Iris pigment epithelial cell (primary cell): ENCODE measurements at regions not wholly inside any gene's neighbourhood (a gene's known extent, or its start where the extent isn't known, plus 50 kb on each side); places are given as distances from the start of the nearest gene placed in this dataset.
"Not testable (repeated sequence)": the region's sequence is repeated elsewhere in the genome, so short reads cannot be mapped to it uniquely, and the experiment has no call there.

Experiments
- DNase-seq: peaks from one replicate; pipeline ENCODE4 v3.0.0-alpha.2; 2011; ENCODE audit warnings: low read depth

GRCh38 chr9:11144746-11145145, 531.9 kb upstream of the PTPRD start:
- DNase-seq: no peak

- no peak for DNase-seq
Measured at GRCh38 chr9:11148189-11148588, 535.4 kb upstream of the PTPRD start.

- no peak for DNase-seq
Measured at GRCh38 chr9:11149065-11149464, 536.3 kb upstream of the PTPRD start.

DNA sequence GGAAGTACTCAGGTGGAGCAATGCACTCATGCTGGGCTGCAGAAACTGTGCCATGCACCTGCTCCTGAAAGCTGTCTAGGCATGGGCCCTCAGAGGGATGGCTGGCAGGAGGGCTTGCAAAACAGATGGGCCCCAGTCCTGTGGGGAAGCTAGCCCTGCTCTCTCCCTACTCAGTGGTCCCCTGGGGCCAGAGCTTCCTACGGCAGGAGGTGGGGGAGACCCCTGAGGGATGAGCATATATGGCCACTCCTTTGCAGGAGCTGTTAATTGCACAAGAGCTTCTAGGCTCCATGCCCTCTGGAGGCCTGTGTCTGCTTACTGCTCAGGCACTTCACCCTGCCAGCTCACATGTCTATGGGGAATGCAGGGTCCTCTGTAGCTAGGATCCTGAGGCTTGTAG, 545.3 kb upstream of the PTPRD start:
- DNase-seq: peak; percentile 1

DNA sequence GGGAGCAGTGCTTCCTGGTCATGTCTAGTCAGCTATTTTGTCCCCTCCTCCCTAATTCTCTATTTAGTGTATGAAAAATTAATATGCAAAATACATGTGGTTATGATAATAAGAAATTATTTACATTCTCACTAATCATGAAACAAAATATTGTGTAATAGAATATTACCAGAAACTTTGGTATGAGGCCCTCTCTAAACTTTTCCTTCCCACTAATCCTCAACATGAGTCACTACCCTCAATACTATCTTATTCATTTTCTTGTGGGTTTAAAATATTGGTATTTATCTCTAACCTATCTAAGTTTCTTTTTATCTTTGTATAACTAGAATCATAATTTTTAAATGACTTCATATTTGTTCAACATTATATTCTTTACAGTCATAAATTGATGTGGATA, 545.9 kb upstream of the PTPRD start:
- DNase-seq: peak; percentile 14

DNA sequence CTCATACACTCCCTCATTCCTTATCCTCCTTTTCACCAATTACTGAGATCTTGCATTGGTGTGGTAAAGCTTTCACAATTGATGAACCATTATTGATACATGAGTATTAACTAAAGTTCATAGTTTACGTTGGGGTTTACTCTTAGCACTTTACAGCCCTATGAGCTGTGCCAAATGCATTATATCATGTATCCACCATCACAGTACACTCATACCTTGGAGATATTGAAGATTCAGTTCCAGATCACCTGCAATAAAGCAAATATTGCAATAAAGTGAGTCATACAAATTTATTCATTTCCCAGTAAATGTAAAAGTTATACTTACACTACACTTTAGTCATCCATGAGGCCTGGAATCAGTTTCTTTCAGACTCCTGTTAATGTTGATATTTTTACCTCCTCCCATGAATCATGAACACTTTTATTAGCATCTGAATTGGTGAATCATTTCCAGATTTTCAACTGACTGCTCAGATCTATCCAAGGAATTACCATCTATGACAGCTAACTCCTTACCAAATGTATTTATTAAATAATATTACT, 546.6 kb upstream of the PTPRD start:
- no peak for DNase-seq

GRCh38 chr9:11163843-11164242, 551.0 kb upstream of the PTPRD start:
- DNase-seq: no peak

GRCh38 chr9:11182001-11182400, 569.2 kb upstream of the PTPRD start:
- peak; percentile 2 for DNase-seq

- DNase-seq: no peak
Measured at GRCh38 chr9:11190719-11191118, 577.9 kb upstream of the PTPRD start.

DNA sequence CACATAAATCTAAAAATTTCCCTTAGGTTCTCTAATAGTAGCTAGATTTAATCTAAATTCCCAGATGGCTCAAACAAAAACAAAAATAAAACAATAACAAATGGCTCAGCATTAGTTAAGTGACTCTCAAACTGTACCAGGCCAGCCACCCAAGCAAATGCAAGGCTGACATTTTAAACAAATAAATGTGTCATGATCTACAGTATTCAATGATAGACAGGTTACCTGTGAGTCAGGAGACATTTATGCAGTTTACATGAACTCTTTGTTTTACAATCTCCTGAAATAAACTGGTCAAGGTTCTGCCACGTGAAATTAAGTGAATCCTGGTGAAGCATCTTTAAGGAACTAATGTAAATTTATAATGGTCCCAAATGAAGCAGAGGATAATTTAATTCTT, 580.2 kb upstream of the PTPRD start:
- DNase-seq: no peak

GRCh38 chr9:11194246-11194645, 581.4 kb upstream of the PTPRD start:
- DNase-seq: no peak

DNA sequence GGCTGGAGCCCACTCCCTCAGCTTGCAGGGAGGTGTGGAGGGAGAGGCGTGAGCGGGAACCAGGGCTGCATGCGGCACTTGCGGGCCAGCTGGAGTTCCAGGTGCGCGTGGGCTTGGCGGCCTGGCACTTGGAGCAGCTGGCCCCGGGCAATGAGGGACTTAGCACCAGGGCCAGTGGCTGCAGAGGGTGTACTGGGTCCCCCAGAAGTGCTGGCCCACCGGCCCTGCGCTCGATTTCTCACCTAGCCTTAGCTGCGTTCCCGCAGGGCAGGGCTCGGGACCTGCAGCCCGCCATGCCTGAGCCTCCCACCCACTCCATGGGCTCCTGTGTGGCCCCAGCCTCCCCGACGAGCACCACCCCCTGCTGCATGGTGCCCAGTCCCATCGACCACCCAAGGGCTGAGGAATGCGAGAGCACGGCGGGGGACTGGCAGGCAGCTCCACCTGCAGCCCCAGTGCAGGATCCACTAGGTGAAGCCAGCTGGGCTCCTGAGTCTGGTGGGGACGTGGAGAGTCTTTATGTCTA, 584.1 kb upstream of the PTPRD start:
- not testable (repeated sequence) for DNase-seq

- no peak for DNase-seq
Measured at GRCh38 chr9:11199335-11199734, 586.5 kb upstream of the PTPRD start.

DNA sequence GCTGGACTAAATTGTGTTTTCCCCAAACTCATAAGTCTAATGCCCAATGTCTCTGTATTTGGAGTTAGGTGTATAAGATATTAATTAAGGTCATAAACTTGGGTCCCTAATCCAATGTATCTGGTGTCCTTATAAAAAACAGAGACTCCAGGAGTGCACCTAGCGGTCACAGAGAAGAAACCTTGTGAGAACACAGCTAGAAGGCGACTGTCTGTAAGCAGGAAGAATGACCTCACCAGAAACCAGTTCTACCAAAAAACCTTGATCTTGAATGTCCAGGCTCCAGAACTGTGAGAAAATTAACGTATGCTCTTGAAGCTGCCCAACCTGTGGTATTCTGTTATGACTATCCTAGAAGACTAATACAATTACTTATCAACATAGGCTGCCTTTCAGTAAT, 591.7 kb upstream of the PTPRD start:
- DNase-seq: no peak

DNA sequence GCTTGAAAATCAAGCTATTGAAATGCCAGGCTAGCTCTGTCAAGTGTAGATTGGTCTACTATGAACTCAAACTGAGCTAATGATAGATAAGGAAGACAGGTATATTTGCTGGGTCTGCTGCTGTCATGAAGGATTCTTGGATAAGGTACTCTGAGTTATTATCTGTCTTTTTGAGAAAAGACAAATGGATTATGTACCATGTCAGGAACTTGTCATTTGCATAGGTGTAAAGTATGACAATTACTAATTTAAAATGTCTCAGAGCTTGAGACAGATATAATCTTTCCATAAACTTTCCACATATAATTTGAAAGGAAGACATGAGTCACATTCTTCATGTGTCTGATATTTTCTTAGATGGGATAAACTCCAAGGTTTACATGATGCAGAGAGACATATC, 594.1 kb upstream of the PTPRD start:
- DNase-seq: no peak

DNA sequence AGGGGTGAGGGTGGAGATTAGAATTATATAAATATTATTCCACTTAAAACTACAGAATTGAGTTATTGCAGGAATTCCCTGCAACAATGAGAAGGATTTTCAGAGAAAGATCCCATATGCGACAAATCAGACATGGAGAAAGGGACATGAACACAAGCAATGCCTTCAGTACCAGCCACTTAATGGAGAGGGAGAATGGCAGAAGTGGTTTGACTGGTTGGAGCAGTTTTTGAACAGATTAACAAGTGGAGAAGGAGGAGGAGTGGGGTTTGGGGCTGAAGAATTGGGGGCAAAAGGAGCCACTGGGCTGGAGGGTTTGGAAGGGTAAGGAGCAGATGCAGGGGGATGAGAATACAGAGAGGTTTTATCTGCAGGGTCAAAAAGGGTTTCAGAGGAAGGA, 620.9 kb upstream of the PTPRD start:
- no peak for DNase-seq

DNA sequence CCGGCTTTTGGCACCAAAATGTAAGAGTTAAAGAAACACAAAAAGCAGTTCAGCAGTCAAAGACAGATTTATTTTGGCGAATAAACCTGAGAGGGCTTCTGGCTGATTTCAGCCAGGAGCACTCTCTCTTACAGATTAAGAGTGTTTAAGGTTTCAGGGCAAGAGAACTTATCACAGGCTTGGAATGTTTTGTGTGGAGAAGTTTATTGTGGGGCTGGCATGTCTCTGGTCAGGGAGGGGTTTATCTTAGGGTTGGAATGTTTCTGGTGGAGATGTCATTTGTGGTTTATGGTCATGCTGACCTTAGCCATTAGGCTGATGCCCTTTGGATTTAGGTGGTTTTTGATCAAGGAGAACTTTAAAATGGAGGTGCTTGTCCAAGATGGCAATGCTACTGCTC, 622.3 kb upstream of the PTPRD start:
- DNase-seq: peak; percentile 0

- DNase-seq: no peak
Measured at GRCh38 chr9:11241779-11242178, 629.0 kb upstream of the PTPRD start.

- no peak for DNase-seq
Measured at GRCh38 chr9:11257992-11258391, 645.2 kb upstream of the PTPRD start.

DNA sequence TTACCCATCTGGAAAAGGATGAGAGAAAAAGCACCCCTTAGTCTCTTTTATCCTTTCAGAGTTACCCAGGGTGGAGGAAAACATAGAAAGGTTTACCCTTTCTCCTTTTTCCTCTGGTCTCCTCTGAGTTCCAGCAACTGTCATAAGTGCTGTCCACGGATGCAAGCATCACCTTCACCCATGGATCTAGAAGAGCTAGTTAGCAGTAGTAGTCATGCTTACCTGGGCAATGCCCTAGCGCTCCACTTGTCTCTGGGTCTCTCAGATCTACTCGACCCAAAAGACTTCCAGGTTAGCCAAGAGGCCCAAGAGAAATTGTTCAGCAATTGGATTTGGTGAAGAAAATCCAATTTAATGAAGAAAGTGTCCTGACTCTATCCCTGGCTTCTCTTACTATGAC, 656.2 kb upstream of the PTPRD start:
- peak; percentile 8 for DNase-seq

GRCh38 chr9:11275158-11275695, 662.4 kb upstream of the PTPRD start:
- DNase-seq: no peak

- peak; percentile 1 for DNase-seq
Measured at GRCh38 chr9:11312966-11313365, 700.2 kb upstream of the PTPRD start.

DNA sequence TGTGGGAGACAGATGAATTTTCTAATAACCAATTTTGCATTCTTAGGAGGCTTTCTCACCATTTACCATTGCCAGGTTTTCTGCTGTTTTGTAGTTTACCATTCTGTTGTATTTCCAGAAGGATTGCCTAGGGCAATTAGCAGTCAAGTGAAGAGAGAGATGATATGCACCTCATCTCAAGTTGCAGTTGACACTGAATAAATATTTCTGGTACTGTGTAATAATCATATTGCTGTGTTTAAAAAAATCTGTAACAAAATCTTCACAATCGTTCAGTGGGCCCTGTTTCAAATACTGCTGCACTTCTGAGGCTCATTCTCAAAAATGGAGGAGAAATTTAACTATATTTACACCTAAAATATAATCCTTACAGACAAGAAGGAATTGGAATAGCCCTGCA, 706.1 kb upstream of the PTPRD start:
- DNase-seq: no peak

- DNase-seq: peak; percentile 16
Measured at GRCh38 chr9:11319538-11319937, 706.7 kb upstream of the PTPRD start.
